GM18870 (cell line): ENCODE measurements at regions not wholly inside any gene's neighbourhood (a gene's known extent, or its start where the extent isn't known, plus 50 kb on each side); places are given as distances from the start of the nearest gene placed in this dataset.

ENCODE experiments used
- ATAC-seq: cut with Tn5 transposase; IDR thresholded peaks from one replicate; pipeline ENCODE4 v1.9.1; 2021; ENCODE audit warnings: moderate library complexity; ENCODE audit not compliant: unreplicated experiment

- ATAC-seq: no peak
Measured at GRCh38 chr18:10009321-10010144, 95.7 kb downstream of the VAPA start.

GRCh38 chr18:10010611-10011015, 96.8 kb downstream of the VAPA start:
- ATAC-seq: no peak

GRCh38 chr18:10011061-10011460, 97.2 kb downstream of the VAPA start:
- ATAC-seq: no peak

- no peak for ATAC-seq
Measured at GRCh38 chr18:10011751-10012150, 97.9 kb downstream of the VAPA start.

GRCh38 chr18:10012526-10012925, 98.7 kb downstream of the VAPA start:
- ATAC-seq: no peak

GRCh38 chr18:10013621-10014543, 100.1 kb downstream of the VAPA start:
- no peak for ATAC-seq

GRCh38 chr18:10015288-10015701, 101.5 kb downstream of the VAPA start:
- no peak for ATAC-seq

- ATAC-seq: no peak
Measured at GRCh38 chr18:10015941-10016819, 102.4 kb downstream of the VAPA start.

- ATAC-seq: no peak
Measured at GRCh38 chr18:10017043-10017442, 103.2 kb downstream of the VAPA start.

GRCh38 chr18:10018289-10018688, 104.5 kb downstream of the VAPA start:
- no peak for ATAC-seq

- ATAC-seq: no peak
Measured at GRCh38 chr18:10020171-10020570, 106.4 kb downstream of the VAPA start.

- no peak for ATAC-seq
Measured at GRCh38 chr18:10022365-10022764, 108.5 kb downstream of the VAPA start.

- no peak for ATAC-seq
Measured at GRCh38 chr18:10023853-10024570, 110.2 kb downstream of the VAPA start.

GRCh38 chr18:10025711-10026670, 112.2 kb downstream of the VAPA start:
- ATAC-seq: no peak

- ATAC-seq: no peak
Measured at GRCh38 chr18:10027031-10027430, 113.2 kb downstream of the VAPA start.

GRCh38 chr18:10027461-10027860, 113.6 kb downstream of the VAPA start:
- ATAC-seq: no peak

GRCh38 chr18:10029711-10030110, 115.9 kb downstream of the VAPA start:
- ATAC-seq: no peak

GRCh38 chr18:10030816-10031541, 117.2 kb downstream of the VAPA start:
- ATAC-seq: no peak
